ENCODE measurements at regions not wholly inside any gene's neighbourhood (a gene's known extent, or its start where the extent isn't known, plus 50 kb on each side); places are given as distances from the start of the nearest gene placed in this dataset.

- no peak for TF ChIP-seq CTCF (IDR thresholded peaks at IDR 0.05; ENCODE audit: insufficient read depth, low read depth, low read length, missing control alignments)
- DNase-seq (ENCODE audit: low read depth), result no peak
- H3K4me3 ChIP-seq (ENCODE audit: low read depth, low read length), result no peak overlapping the region
Observed at GRCh38 chr4:123546573-123547060, 150.0 kb downstream of the SPRY1 start.

- DNase-seq (ENCODE audit: low read depth), result no peak
- H3K4me3 ChIP-seq (ENCODE audit: low read depth, low read length), result no peak overlapping the region
- TF ChIP-seq CTCF (IDR thresholded peaks at IDR 0.05; ENCODE audit: insufficient read depth, low read depth, low read length, missing control alignments), result no peak
Observed at GRCh38 chr4:123547216-123548165, 150.9 kb downstream of the SPRY1 start.

GRCh38 chr4:123553279-123553678 is 156.7 kb downstream of the SPRY1 start:
- no peak for TF ChIP-seq CTCF (IDR thresholded peaks at IDR 0.05; ENCODE audit: insufficient read depth, low read depth, low read length, missing control alignments)
- no peak overlapping the region for H3K4me3 ChIP-seq (ENCODE audit: low read depth, low read length)
- no peak for DNase-seq (ENCODE audit: low read depth)

- DNase-seq (ENCODE audit: low read depth), result no peak
Observed at GRCh38 chr4:123553733-123554637, 157.4 kb downstream of the SPRY1 start.

GRCh38 chr4:123554801-123555232 is 158.2 kb downstream of the SPRY1 start:
- no peak overlapping the region for H3K4me3 ChIP-seq (ENCODE audit: low read depth, low read length)
- DNase-seq (ENCODE audit: low read depth), result no peak
- TF ChIP-seq CTCF (IDR thresholded peaks at IDR 0.05; ENCODE audit: insufficient read depth, low read depth, low read length, missing control alignments), result no peak

More at GRCh38 chr4:123553733-123554637, 157.4 kb downstream of the SPRY1 start:
- no peak overlapping the region for H3K4me3 ChIP-seq (ENCODE audit: low read depth, low read length)
- TF ChIP-seq CTCF (IDR thresholded peaks at IDR 0.05; ENCODE audit: insufficient read depth, low read depth, low read length, missing control alignments), result no peak

- DNase-seq (ENCODE audit: low read depth), result no peak
- no peak for TF ChIP-seq CTCF (IDR thresholded peaks at IDR 0.05; ENCODE audit: insufficient read depth, low read depth, low read length, missing control alignments)
- no peak overlapping the region for H3K4me3 ChIP-seq (ENCODE audit: low read depth, low read length)
Observed at GRCh38 chr4:123555233-123555806, 158.7 kb downstream of the SPRY1 start.

All from GM12865 (cell line).